ENCODE measurements at regions not wholly inside any gene's neighbourhood (a gene's known extent, or its start where the extent isn't known, plus 50 kb on each side); places are given as distances from the start of the nearest gene placed in this dataset.

- Mint-ChIP-seq H3K27me3 (ENCODE audit: low read depth) (no peaks in the 10 kb centered on the region), H3K9me3 (no peaks in the 10 kb centered on the region), H3K4me3 (no peak overlapping the region), H3K27ac (no peak overlapping the region), H3K4me1 (ENCODE audit: low read depth) (no peaks in the 10 kb centered on the region), H3K36me3 (ENCODE audit: low read depth) (no peaks in the 10 kb centered on the region)
- no peak for DNase-seq (ENCODE audit: low spot score)
Measured at GRCh38 chr7:20005081-20005480, 212.1 kb downstream of the MACC1 start.

- Mint-ChIP-seq H3K27ac (no peak overlapping the region), H3K9me3 (no peaks in the 10 kb centered on the region), H3K27me3 (ENCODE audit: low read depth) (no peaks in the 10 kb centered on the region), H3K4me1 (ENCODE audit: low read depth) (no peaks in the 10 kb centered on the region), H3K4me3 (no peak overlapping the region), H3K36me3 (ENCODE audit: low read depth) (no peaks in the 10 kb centered on the region)
- DNase-seq (ENCODE audit: low spot score): no peak
Measured at GRCh38 chr7:19999681-20000080, 217.5 kb downstream of the MACC1 start.

DNA sequence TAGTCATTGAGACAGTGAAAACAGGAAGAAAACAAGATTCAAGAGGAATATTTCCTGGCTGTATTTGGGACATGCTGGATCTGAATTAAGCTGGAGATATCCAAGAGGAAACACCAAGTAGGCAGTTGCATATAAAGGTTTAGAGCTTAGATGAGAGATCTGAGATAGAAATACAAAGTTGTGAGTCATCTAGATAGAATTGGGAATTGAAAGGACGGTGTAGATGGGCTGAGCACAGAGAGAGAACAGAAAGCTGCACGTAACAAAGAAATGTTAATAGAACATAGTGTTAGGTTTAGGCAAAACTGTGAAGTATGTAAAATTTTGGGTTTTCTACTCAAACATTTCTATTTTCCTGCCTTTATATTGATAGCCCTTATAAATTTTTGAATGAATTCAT, 218.5 kb upstream of the TMEM196 start:
- H3K27me3 Mint-ChIP-seq (ENCODE audit: low read depth): no peaks in the 10 kb centered on the region
- H3K4me1 Mint-ChIP-seq (ENCODE audit: low read depth): no peaks in the 10 kb centered on the region
- DNase-seq (ENCODE audit: low spot score): no peak
- no peak overlapping the region for H3K27ac Mint-ChIP-seq
- no peak overlapping the region for H3K4me3 Mint-ChIP-seq
- no peaks in the 10 kb centered on the region for H3K36me3 Mint-ChIP-seq (ENCODE audit: low read depth)
- no peaks in the 10 kb centered on the region for H3K9me3 Mint-ChIP-seq

- Mint-ChIP-seq H3K27ac (no peak overlapping the region), H3K27me3 (ENCODE audit: low read depth) (no peaks in the 10 kb centered on the region), H3K36me3 (ENCODE audit: low read depth) (no peaks in the 10 kb centered on the region), H3K4me1 (ENCODE audit: low read depth) (no peaks in the 10 kb centered on the region), H3K9me3 (no peaks in the 10 kb centered on the region), H3K4me3 (no peak overlapping the region)
- DNase-seq (ENCODE audit: low spot score): no peak
Measured at GRCh38 chr7:19989906-19990305, 216.5 kb upstream of the TMEM196 start.

DNA sequence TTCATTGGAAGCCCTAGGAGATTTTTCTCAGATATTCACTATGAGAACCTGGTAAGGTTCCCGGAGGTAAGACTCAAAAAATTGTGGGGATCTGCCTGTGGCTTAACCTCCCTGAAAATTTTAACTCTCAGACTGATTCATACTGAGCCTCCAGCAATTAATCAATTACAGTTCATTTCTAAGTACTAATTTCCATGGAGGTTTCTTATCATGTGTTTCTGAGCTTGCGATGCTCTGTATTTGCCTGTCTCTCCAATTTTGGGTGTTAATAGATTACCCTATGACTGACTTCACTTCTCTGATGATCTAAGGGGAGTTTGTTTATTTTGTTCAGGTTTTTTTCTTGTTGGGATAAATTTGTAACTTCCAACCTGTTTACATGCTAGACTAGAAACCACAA, 215.4 kb upstream of the TMEM196 start:
- no peak for DNase-seq (ENCODE audit: low spot score)
- Mint-ChIP-seq H3K27ac (no peak overlapping the region), H3K4me1 (ENCODE audit: low read depth) (no peaks in the 10 kb centered on the region), H3K36me3 (ENCODE audit: low read depth) (no peaks in the 10 kb centered on the region), H3K4me3 (no peak overlapping the region), H3K9me3 (no peaks in the 10 kb centered on the region), H3K27me3 (ENCODE audit: low read depth) (no peaks in the 10 kb centered on the region)

GRCh38 chr7:19984231-19984632, 210.8 kb upstream of the TMEM196 start:
- Mint-ChIP-seq H3K27me3 (ENCODE audit: low read depth) (no peaks in the 10 kb centered on the region), H3K4me1 (ENCODE audit: low read depth) (no peaks in the 10 kb centered on the region), H3K36me3 (ENCODE audit: low read depth) (no peaks in the 10 kb centered on the region), H3K27ac (no peak overlapping the region), H3K4me3 (no peak overlapping the region), H3K9me3 (no peaks in the 10 kb centered on the region)
- DNase-seq (ENCODE audit: low spot score): no peak

- DNase-seq (ENCODE audit: low spot score): no peak
- Mint-ChIP-seq H3K4me3 (no peak overlapping the region), H3K27ac (no peak overlapping the region), H3K9me3 (no peaks in the 10 kb centered on the region), H3K4me1 (ENCODE audit: low read depth) (no peaks in the 10 kb centered on the region), H3K27me3 (ENCODE audit: low read depth) (no peaks in the 10 kb centered on the region), H3K36me3 (ENCODE audit: low read depth) (no peaks in the 10 kb centered on the region)
Measured at GRCh38 chr7:19982841-19983835, 209.7 kb upstream of the TMEM196 start.

GRCh38 chr7:19973581-19973980, 200.2 kb upstream of the TMEM196 start:
- no peaks in the 10 kb centered on the region for H3K9me3 Mint-ChIP-seq
- no peak overlapping the region for H3K27ac Mint-ChIP-seq
- DNase-seq (ENCODE audit: low spot score): no peak
- H3K36me3 Mint-ChIP-seq (ENCODE audit: low read depth): no peaks in the 10 kb centered on the region
- H3K4me1 Mint-ChIP-seq (ENCODE audit: low read depth): no peaks in the 10 kb centered on the region
- no peaks in the 10 kb centered on the region for H3K27me3 Mint-ChIP-seq (ENCODE audit: low read depth)
- H3K4me3 Mint-ChIP-seq: no peak overlapping the region

DNA sequence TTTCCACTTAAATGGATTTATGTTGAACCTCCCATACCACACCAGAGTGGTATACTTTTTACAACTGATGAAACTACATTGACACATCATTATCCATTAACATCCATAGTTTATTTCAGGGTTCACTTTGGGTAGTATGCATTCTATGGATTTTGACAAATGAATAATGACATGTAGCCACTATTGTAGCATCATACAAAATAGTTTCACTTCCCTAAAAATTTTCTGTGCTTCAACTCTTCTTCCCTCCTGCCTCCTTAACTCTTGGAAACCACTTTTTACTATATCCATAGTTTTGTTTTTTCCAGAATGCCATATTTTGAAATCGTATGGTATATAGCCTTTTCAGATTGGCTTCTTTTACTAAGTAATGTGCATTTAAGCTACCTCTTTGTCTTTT, 199.5 kb upstream of the TMEM196 start:
- no peak overlapping the region for H3K4me3 Mint-ChIP-seq
- no peak for DNase-seq (ENCODE audit: low spot score)
- H3K36me3 Mint-ChIP-seq (ENCODE audit: low read depth): no peaks in the 10 kb centered on the region
- no peaks in the 10 kb centered on the region for H3K27me3 Mint-ChIP-seq (ENCODE audit: low read depth)
- no peaks in the 10 kb centered on the region for H3K4me1 Mint-ChIP-seq (ENCODE audit: low read depth)
- H3K27ac Mint-ChIP-seq: no peak overlapping the region
- no peaks in the 10 kb centered on the region for H3K9me3 Mint-ChIP-seq

GRCh38 chr7:19971956-19972355, 198.5 kb upstream of the TMEM196 start:
- H3K4me1 Mint-ChIP-seq (ENCODE audit: low read depth): no peaks in the 10 kb centered on the region
- no peak overlapping the region for H3K27ac Mint-ChIP-seq
- H3K27me3 Mint-ChIP-seq (ENCODE audit: low read depth): no peaks in the 10 kb centered on the region
- no peak for DNase-seq (ENCODE audit: low spot score)
- H3K36me3 Mint-ChIP-seq (ENCODE audit: low read depth): no peaks in the 10 kb centered on the region
- H3K4me3 Mint-ChIP-seq: no peak overlapping the region
- H3K9me3 Mint-ChIP-seq: no peaks in the 10 kb centered on the region

DNA sequence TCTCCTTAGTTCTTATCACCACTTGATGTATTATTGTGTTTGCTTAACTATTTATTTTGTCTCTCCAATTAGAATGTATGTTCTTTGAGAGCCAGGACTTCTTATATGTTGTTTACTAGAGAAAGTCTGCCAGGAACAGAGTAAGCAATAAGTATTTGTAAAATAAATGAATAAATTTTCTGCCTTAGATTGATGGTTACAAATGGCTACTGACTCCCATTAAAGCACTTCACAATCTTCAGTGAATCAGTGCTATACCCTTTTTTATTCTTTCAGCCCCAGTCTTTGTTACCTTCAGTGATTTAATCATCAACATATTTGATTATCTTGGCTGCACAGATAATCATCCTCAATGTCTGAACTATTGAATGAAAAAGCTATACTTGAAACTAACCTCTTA, 197.1 kb upstream of the TMEM196 start:
- DNase-seq (ENCODE audit: low spot score): no peak
- Mint-ChIP-seq H3K27ac (no peak overlapping the region), H3K27me3 (ENCODE audit: low read depth) (no peaks in the 10 kb centered on the region), H3K4me1 (ENCODE audit: low read depth) (no peaks in the 10 kb centered on the region), H3K9me3 (no peaks in the 10 kb centered on the region), H3K4me3 (no peak overlapping the region), H3K36me3 (ENCODE audit: low read depth) (no peaks in the 10 kb centered on the region)

GRCh38 chr7:19969859-19970493, 196.6 kb upstream of the TMEM196 start:
- H3K4me1 Mint-ChIP-seq (ENCODE audit: low read depth): no peaks in the 10 kb centered on the region
- H3K4me3 Mint-ChIP-seq: no peak overlapping the region
- H3K36me3 Mint-ChIP-seq (ENCODE audit: low read depth): no peaks in the 10 kb centered on the region
- no peak for DNase-seq (ENCODE audit: low spot score)
- H3K27me3 Mint-ChIP-seq (ENCODE audit: low read depth): no peaks in the 10 kb centered on the region
- no peak overlapping the region for H3K27ac Mint-ChIP-seq
- H3K9me3 Mint-ChIP-seq: no peaks in the 10 kb centered on the region

DNA sequence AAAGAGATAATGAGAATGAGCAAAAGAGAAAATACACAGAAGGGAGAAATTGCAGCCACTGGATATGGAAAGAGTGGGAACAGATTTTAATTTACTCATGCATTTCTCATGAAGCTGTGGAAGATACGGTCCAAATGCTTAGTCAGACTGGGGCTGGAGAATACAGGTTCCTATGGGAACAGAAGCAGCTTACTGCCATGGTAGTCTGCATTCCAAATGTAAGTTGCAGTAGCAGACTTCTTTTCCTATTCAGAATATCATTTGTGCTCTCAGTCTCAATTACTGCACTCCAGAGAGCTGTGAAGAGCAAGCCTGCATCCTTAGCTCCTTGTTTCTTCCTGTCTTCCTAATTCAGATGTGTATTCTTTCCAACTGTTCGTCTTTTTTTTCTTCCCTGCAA, 190.8 kb upstream of the TMEM196 start:
- Mint-ChIP-seq H3K4me1 (ENCODE audit: low read depth) (no peaks in the 10 kb centered on the region), H3K36me3 (ENCODE audit: low read depth) (no peaks in the 10 kb centered on the region), H3K4me3 (no peak overlapping the region), H3K27ac (no peak overlapping the region), H3K9me3 (no peaks in the 10 kb centered on the region), H3K27me3 (ENCODE audit: low read depth) (no peaks in the 10 kb centered on the region)
- no peak for DNase-seq (ENCODE audit: low spot score)

- no peaks in the 10 kb centered on the region for H3K27me3 Mint-ChIP-seq (ENCODE audit: low read depth)
- no peak overlapping the region for H3K4me3 Mint-ChIP-seq
- no peaks in the 10 kb centered on the region for H3K36me3 Mint-ChIP-seq (ENCODE audit: low read depth)
- H3K9me3 Mint-ChIP-seq: no peaks in the 10 kb centered on the region
- no peak overlapping the region for H3K27ac Mint-ChIP-seq
- DNase-seq (ENCODE audit: low spot score): no peak
- no peaks in the 10 kb centered on the region for H3K4me1 Mint-ChIP-seq (ENCODE audit: low read depth)
Measured at GRCh38 chr7:19963695-19964094, 190.3 kb upstream of the TMEM196 start.

Measured in T-helper 2 cell treated with Interferon-gamma antibody and Interleukin-4, amounts not matched to agents 5 μg/mL and 100 μg/mL, for 36 hours (primary cell).